ENCODE measurements at regions not wholly inside any gene's neighbourhood (a gene's known extent, or its start where the extent isn't known, plus 50 kb on each side); places are given as distances from the start of the nearest gene placed in this dataset.
A peak's percentile ranks its signal among the peaks of the same experiment; 100 is the strongest.

- no peak for DNase-seq
Observed at GRCh38 chr12:28827861-28828260, 321.2 kb upstream of the FAR2 start.

DNA sequence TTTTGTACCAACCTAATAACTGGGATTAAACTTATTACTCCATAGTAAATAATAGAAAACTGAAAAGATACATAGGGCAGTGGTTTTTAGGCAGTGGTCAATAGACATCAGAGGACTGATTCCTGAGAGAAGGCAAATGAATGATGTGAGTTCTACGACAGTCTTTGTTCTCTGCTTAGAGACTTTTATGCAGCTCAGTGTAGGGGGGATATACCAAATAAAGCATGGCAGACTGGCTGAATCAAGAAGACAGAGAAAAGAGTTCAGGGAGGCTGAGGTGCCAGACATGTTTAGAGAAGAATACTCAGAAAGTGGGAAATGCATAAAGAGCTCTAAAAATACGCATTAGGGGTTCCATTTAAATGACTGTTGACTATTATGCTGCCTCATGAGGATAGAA, 320.8 kb upstream of the FAR2 start:
- no peak for DNase-seq

DNA sequence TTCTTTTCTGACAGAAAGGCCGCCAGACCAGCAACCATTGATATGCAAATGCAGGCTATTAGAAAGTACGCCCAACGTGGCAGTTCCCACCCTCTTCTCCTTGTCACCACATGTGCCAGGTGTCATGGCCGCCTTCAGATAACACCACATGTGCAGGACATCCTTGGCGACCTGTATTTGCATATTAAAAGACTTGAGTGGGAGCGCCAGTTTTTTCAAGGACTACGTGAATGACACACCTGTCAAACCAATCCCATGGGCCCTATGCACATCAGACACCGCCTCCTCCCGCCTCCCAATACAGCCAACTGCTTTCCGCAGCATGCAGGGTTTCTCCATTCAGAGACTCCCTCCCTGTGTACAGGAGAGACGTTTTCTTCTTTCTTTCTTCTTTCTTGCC, 318.6 kb upstream of the FAR2 start:
- no peak for DNase-seq

- DNase-seq = no peak
Observed at GRCh38 chr12:28844718-28845117, 304.4 kb upstream of the FAR2 start.

DNA sequence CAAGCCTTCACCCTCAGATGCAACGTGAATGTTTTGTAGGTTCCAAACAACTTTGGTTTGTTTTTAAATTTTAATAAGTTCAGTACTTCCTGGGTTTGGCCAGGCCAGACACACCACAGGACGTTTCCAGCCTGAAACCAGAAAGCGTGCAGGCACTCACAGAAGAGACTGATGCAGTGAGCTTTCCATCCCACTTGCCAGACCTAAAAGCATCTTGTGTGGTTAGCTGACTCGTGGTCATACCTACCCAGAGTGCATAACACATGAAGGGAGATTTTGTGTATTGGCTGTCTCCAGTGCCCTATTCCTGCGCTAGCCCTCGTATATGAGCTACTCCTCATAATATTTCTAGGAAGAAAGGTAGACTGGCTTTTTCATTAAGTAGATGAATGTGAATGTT, 297.3 kb upstream of the FAR2 start:
- no peak for DNase-seq

DNA sequence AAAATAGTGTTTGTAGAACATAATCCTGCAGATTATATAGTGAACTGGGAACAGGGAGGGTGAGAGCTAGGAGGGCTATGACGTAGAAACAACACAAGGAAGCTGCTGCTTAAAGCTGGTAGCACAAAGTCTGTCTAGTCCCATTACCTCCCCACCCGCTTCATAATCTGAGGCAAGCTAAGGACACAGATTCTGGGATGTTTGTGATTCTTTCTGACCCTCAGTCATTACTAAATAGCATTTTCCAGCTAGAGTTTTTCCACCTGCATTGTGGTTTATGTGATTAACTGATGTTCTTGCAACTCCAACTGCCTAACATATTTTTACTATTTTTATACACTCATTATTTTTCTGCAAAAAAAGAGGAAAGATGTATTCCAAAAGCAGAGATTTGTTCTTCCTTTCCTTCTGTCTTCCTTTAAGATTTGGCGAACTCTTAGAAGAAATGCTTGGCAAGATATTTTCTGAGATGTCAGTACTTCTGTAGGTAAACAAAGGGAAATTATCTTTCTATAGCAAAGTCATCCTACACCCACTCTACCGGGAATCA, 293.2 kb upstream of the FAR2 start:
- no peak for DNase-seq

DNA sequence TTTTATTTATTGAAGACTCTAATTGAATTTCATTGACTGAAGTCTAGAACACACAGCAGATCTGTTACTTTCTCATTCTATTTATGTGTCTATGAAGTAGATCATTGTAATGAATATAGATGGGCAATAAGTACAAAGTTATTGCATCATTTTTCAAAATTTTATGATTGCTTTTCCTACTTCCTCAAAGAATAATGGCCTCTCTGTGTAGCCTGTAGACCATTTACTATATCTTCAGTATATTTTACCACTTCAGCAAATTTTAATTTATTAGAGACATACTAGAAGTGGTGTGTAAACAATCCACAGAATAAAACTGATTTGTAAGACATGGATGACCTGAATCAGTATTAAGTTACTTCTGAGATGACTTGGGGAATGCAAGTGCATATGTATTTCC, 291.7 kb upstream of the FAR2 start:
- no peak for DNase-seq

DNA sequence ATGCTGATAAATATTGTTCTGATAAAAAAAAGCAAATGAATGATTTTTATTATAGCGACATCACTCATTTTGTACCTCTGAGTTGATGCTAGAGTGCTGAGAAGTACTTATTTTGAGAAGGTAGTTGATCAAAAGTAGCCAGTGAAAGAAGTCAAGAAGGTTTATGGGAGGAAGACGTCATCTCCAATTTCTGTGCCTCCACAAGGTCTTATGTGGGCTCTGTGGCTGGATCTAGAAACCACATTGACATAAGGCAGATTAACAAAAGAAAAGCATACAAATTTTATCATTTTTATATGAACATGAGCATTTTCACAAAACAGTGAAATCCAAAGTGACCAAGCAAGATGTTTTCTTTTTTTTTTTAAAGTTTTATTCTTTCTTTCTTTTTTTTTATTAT, 289.5 kb upstream of the FAR2 start:
- no peak for DNase-seq

GRCh38 chr12:28865776-28866175, 283.3 kb upstream of the FAR2 start:
- no peak for DNase-seq

GRCh38 chr12:28866296-28866695, 282.8 kb upstream of the FAR2 start:
- DNase-seq = no peak

- no peak for DNase-seq
Observed at GRCh38 chr12:28866715-28867503, 282.2 kb upstream of the FAR2 start.

GRCh38 chr12:28868414-28868813, 280.7 kb upstream of the FAR2 start:
- no peak for DNase-seq

GRCh38 chr12:28869197-28869596, 279.9 kb upstream of the FAR2 start:
- DNase-seq = no peak

DNA sequence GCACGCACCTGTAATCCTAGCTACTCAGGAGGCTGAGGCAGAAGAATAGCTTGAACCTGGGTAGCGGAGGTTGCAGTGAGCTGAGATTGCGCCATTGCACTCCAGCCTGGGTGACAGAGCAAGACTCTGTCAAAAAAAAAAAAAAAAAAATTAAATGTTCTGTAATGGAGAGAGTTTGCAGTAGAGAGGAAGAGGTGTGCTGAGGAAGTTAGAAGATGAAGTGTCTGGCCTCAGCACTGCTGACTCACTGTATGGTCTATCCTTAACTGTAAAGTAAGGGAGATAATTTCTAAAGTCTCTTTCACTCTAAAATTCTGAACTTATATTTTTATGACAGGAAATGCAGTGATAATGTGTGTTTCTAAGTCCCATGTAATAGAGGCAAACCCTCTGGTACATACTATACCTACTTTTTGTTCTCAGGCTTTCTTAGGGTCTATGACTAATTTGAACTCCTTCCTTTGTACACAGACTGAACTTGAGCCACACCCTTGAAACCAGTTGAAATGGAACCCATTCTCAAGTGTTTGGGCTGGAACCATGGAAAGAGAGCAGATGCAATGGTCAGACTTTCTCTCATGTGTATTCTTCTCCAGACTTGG, 278.1 kb upstream of the FAR2 start:
- DNase-seq = no peak

- DNase-seq = peak; percentile 56
Observed at GRCh38 chr12:28872654-28873268, 276.3 kb upstream of the FAR2 start.

- DNase-seq = no peak
Observed at GRCh38 chr12:28874758-28875157, 274.3 kb upstream of the FAR2 start.

GRCh38 chr12:28876196-28876798, 272.8 kb upstream of the FAR2 start:
- DNase-seq = no peak

DNA sequence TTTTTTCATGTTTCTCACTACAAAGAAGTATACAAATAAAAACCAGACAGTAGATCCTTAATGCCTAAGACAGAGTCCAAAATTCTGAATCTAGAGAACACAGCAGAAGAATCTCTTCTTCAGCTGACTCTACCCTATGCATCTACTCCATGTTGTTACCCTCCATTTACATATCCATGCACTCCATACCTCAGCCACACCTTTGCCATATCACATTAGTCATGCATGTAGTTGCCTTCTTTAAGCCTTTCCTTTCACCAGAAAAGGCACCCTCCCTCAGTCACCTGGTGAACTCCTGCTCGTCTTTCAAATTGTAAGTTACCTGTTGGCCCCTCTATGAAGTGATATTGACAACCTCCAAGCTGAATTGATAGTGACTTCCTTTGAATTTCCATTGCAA, 271.2 kb upstream of the FAR2 start:
- DNase-seq = no peak

DNA sequence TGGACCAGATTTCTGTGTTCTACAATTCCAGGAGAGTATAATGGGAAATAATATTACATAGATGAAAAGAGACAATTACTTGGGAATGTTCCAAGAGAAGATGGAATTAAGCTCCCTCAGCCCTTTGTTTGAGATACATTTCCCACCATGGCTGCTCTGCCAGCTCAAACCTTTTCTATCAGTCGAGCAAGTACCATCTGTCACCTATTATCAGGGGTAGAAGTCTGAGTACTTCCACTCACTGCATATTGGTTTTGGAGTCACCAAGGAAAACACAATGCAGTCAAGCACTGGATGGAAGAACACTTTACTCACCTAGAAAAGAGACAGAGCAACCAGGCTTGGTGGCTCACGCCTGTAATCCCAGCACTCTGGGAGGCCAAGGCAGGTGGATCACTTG, 270.4 kb upstream of the FAR2 start:
- no peak for DNase-seq

DNA sequence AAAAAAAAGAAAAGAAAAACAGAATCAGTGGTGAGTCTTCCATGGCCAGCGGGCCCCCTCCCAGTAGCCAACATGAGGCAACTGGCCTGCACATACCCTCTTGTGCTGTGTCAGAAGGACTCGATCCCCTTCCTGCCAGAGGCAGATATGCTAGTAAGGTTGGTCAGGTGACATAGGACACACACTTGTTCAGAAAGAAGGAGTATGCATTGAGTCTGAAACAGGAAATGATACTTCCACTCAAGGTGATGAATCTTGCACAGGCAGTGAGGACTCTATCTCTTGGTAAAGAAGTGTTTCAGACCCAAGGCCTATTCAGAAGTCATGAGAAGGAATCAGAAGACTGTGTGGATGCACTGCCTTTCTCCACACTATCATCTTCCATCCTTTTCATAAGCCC, 269.7 kb upstream of the FAR2 start:
- no peak for DNase-seq

- DNase-seq = no peak
Observed at GRCh38 chr12:28882444-28882843, 266.6 kb upstream of the FAR2 start.

DNA sequence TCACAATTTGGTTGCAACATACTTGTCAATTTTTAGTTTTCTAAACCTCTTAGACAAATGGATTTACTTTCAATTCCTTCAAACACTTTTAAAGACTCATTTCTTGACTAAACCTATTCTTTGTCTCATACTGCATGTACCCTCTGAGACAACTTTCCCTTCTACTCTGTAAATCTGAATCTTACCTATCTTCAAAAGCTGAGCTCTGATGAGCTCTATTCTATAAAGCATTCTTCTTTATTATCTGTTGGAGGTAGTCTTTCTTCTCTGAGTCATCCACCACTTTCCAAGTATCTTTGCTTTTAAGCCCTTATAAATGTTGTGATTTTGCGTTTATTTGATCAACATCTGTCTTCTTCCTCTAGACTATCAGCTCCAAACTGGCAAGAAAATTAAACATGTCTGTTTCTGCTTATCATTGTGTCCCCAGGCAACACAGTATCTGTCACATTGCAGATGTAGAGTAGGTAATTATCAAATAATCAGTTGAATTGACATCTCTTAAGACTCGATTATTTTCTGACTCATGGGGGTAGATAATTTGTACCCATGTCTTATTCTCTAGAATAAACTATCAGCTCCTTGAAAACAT, 265.6 kb upstream of the FAR2 start:
- DNase-seq = no peak

All from kidney glomerular epithelial cell (primary cell).